IMR-90 (cell line): ENCODE measurements at regions not wholly inside any gene's neighbourhood (a gene's known extent, or its start where the extent isn't known, plus 50 kb on each side); places are given as distances from the start of the nearest gene placed in this dataset.

Experiments
- ATAC-seq: fragments of 200-7000 bp; cut with Tn5 transposase; 2 replicates; pipeline ENCODE4 v1.9.1; 2020; ENCODE audit warnings: low read depth, mild to moderate bottlenecking, moderate library complexity
- BruUV-seq: library from RNA; stranded (reverse); fragments of 400-500 nt; replicated peaks from 2 replicates; lab custom pipeline; 2021; lab: Mats Ljungman, UMichigan
- CTCF ChIA-PET: fragments of 300-600 bp; formaldehyde crosslinking; extraction: SDS; loops from one replicate; lab custom pipeline; 2021; ENCODE audit warnings: antibody characterized with exemption; lab: Yijun Ruan, JAX
- POLR2A ChIA-PET: fragments of 300-600 bp; sonication (Branson Sonifier 250); formaldehyde crosslinking; loops from one replicate; lab custom pipeline; 2022; ENCODE audit warnings: antibody characterized with exemption; ENCODE audit not compliant: unreplicated experiment; lab: Charles Lee
- DNase-seq: peaks from one replicate; pipeline ENCODE4 v3.0.0; 2013
- H2AFZ ChIP-seq: replicated peaks from 2 replicates; pipeline ENCODE3; 2013; ENCODE audit warnings: low read length, mild to moderate bottlenecking; ENCODE audit not compliant: poor library complexity
- H2AK5ac ChIP-seq: 2 replicates; pipeline ENCODE4 v1.6.1; 2013; ENCODE audit warnings: low read depth, low read length, inconsistent platforms
- H2AK9ac ChIP-seq: replicated peaks from 2 replicates; pipeline ENCODE3; 2013; ENCODE audit warnings: mild to moderate bottlenecking, low read depth, low read length, moderate library complexity; ENCODE audit not compliant: poor library complexity
- H2BK120ac ChIP-seq: 2 replicates; pipeline ENCODE4 v1.6.1; 2013; ENCODE audit warnings: low read depth, low read length, inconsistent platforms
- H2BK15ac ChIP-seq: 3 replicates; pipeline ENCODE4 v1.6.1; 2013; ENCODE audit warnings: low read depth, low read length, inconsistent platforms
- H2BK20ac ChIP-seq: 2 replicates; pipeline ENCODE4 v1.6.1; 2013; ENCODE audit warnings: low read depth, mild to moderate bottlenecking, inconsistent platforms, low read length, moderate library complexity
- H2BK5ac ChIP-seq: 2 replicates; pipeline ENCODE4 v1.6.1; 2013; ENCODE audit warnings: mild to moderate bottlenecking, low read depth, low read length, inconsistent platforms; ENCODE audit not compliant: poor library complexity, severe bottlenecking
- H3K14ac ChIP-seq: replicated peaks from 2 replicates; pipeline ENCODE4 v1.6.1; 2013; ENCODE audit warnings: low read depth, low read length, inconsistent platforms
- H3K18ac ChIP-seq: 2 replicates; pipeline ENCODE4 v1.6.1; 2013; ENCODE audit warnings: low read depth, low read length, control low read depth
- H3K23ac ChIP-seq: 2 replicates; pipeline ENCODE4 v1.6.1; 2013; ENCODE audit warnings: low read depth, low read length, inconsistent platforms
- H3K27ac ChIP-seq: 2 replicates; pipeline ENCODE4 v1.5.1; 2013; ENCODE audit warnings: mild to moderate bottlenecking, control low read depth, low read length; ENCODE audit not compliant: insufficient read depth
- H3K27me3 ChIP-seq: 2 replicates; pipeline ENCODE4 v1.6.1; 2013; ENCODE audit warnings: low read length; ENCODE audit not compliant: control insufficient read depth, insufficient read depth
- H3K36me3 ChIP-seq: 2 replicates; pipeline ENCODE4 v1.6.1; 2013; ENCODE audit warnings: low read length, mixed read lengths; ENCODE audit not compliant: control insufficient read depth, insufficient read depth
- H3K4ac ChIP-seq: 2 replicates; pipeline ENCODE4 v1.6.1; 2013; ENCODE audit warnings: low read depth, low read length, inconsistent platforms
- H3K4me1 ChIP-seq: 2 replicates; pipeline ENCODE4 v1.6.1; 2013; ENCODE audit warnings: low read length, mixed read lengths; ENCODE audit not compliant: control insufficient read depth, insufficient read depth
- H3K4me2 ChIP-seq: 2 replicates; pipeline ENCODE4 v1.6.1; 2013; ENCODE audit warnings: low read depth, mild to moderate bottlenecking, control low read depth, low read length, moderate library complexity
- H3K4me3 ChIP-seq: 2 replicates; pipeline ENCODE4 v1.5.1; 2013; ENCODE audit warnings: low read depth, mild to moderate bottlenecking, control low read depth, low read length, moderate library complexity; ENCODE audit not compliant: insufficient read depth
- H3K56ac ChIP-seq: 2 replicates; pipeline ENCODE4 v1.6.1; 2013; ENCODE audit warnings: low read length, inconsistent platforms; ENCODE audit not compliant: insufficient read depth; ENCODE audit errors: extremely low read depth
- H3K79me1 ChIP-seq, 2 experiments: 2 replicates each; pipeline ENCODE4 v1.6.1; 2013; ENCODE audit warnings: low read length in 2 of 2, inconsistent platforms in 1 of 2, low read depth in 1 of 2
- H3K9ac ChIP-seq: 2 replicates; pipeline ENCODE4 v1.6.1; 2013; ENCODE audit warnings: low read depth, low read length, control low read depth
- H3K9me1 ChIP-seq: 2 replicates; pipeline ENCODE4 v1.6.1; 2013; ENCODE audit warnings: low read length, inconsistent platforms; ENCODE audit not compliant: insufficient read depth
- H3K9me3 ChIP-seq: 2 replicates; pipeline ENCODE4 v1.6.1; 2013; ENCODE audit warnings: low read length; ENCODE audit not compliant: control insufficient read depth, insufficient read depth
- H4K20me1 ChIP-seq: 2 replicates; pipeline ENCODE4 v1.6.1; 2013; ENCODE audit warnings: low read length, inconsistent platforms; ENCODE audit not compliant: insufficient read depth
- H4K5ac ChIP-seq: 2 replicates; pipeline ENCODE4 v1.6.1; 2013; ENCODE audit warnings: mild to moderate bottlenecking, low read depth, low read length, control low read depth
- H4K8ac ChIP-seq, 2 experiments: 2 replicates each; pipeline ENCODE4 v1.6.1; 2013; ENCODE audit warnings: low read depth in 2 of 2, low read length in 2 of 2, control low read depth in 1 of 2, inconsistent platforms in 1 of 2
- H4K91ac ChIP-seq: 2 replicates; pipeline ENCODE4 v1.6.1; 2013; ENCODE audit warnings: low read depth, low read length, inconsistent platforms; ENCODE audit not compliant: insufficient read depth
- CHD1 ChIP-seq: IDR thresholded peaks from 2 replicates; pipeline ENCODE4 v1.6.1; 2012; ENCODE audit warnings: low read depth, low read length, improper control_type of control experiment
- dilution Hi-C: fragments of 300-500 bp; cut with HindIII; formaldehyde crosslinking; loops from one replicate; pipeline ENCODE4 v1.14.3; 2018; ENCODE audit warnings: low sequenced_read_pairs; ENCODE audit not compliant: unreplicated experiment
- in situ Hi-C: fragments of 300-500 bp; cut with MboI; formaldehyde crosslinking; loops from 3 replicates; pipeline ENCODE4 v1.14.3; 2019; ENCODE audit warnings: low sequenced_read_pairs, inconsistent platforms, mixed read lengths
- intact Hi-C: fragments of 100-400 bp; cut with micrococcal nuclease; formaldehyde crosslinking; loops from 2 replicates; pipeline ENCODE4 v1.10.0; 2022

- no peak overlapping the region for H2AK5ac ChIP-seq
- no peak overlapping the region for H3K23ac ChIP-seq
- ChIA-PET CTCF (no interaction called here), POLR2A (no interaction called here)
- no peak overlapping the region for H3K18ac ChIP-seq
- no peak overlapping the region for H3K4me3 ChIP-seq
- H2BK15ac ChIP-seq = no peak overlapping the region
- no peak for DNase-seq
- H4K91ac ChIP-seq = no peak overlapping the region
- no peak overlapping the region for H3K56ac ChIP-seq
- no peak overlapping the region for H2AK9ac ChIP-seq
- H3K4me2 ChIP-seq = no peak overlapping the region
- no peak overlapping the region for H2BK120ac ChIP-seq
- H3K4me1 ChIP-seq = no peaks in the 10 kb centered on the region
- H3K79me1 ChIP-seq = no peaks in the 10 kb centered on the region
- H3K4ac ChIP-seq = no peak overlapping the region
- no TSS peak for BruUV-seq
- H3K36me3 ChIP-seq = no peaks in the 10 kb centered on the region
- H3K27ac ChIP-seq = no peak overlapping the region
- H4K8ac ChIP-seq = no peak overlapping the region
- peaks cover 3% of the 10 kb centered on the region for H3K9me3 ChIP-seq
- TF ChIP-seq CHD1 = no peak
- no peak overlapping the region for H2BK5ac ChIP-seq
- H3K14ac ChIP-seq = no peak overlapping the region
- in situ Hi-C loops = no loop called here
- dilution Hi-C loops = no loop called here
- no peaks in the 10 kb centered on the region for H3K27me3 ChIP-seq
- H4K5ac ChIP-seq = no peak overlapping the region
- H2AFZ ChIP-seq = no peak overlapping the region
- no peak for ATAC-seq
- no peaks in the 10 kb centered on the region for H4K20me1 ChIP-seq
- intact Hi-C loops = no loop called here
- H3K9ac ChIP-seq = no peak overlapping the region
- H3K9me1 ChIP-seq = no peaks in the 10 kb centered on the region
- H2BK20ac ChIP-seq = no peak overlapping the region
These were observed 1295.6 kb upstream of the CDH6 start for GRCh38 chr5:29897916-29898315.
